Endothelial cell (in vitro differentiated cells): ENCODE measurements at regions not wholly inside any gene's neighbourhood (a gene's known extent, or its start where the extent isn't known, plus 50 kb on each side); places are given as distances from the start of the nearest gene placed in this dataset.

Experiments
- DNase-seq: peaks from one replicate; pipeline ENCODE4 v3.0.0; 2021; ENCODE audit warnings: low spot score
- H3K27ac Mint-ChIP-seq: one replicate; pipeline ENCODE4 v1.8.0; 2021; ENCODE audit warnings: mixed read lengths, inconsistent platforms; ENCODE audit not compliant: unreplicated experiment
- H3K27me3 Mint-ChIP-seq: one replicate; pipeline ENCODE4 v1.8.0; 2021; ENCODE audit warnings: mild to moderate bottlenecking, moderate library complexity, mixed read lengths, inconsistent platforms; ENCODE audit not compliant: unreplicated experiment
- H3K36me3 Mint-ChIP-seq: one replicate; pipeline ENCODE4 v1.8.0; 2021; ENCODE audit warnings: mild to moderate bottlenecking, low read depth, mixed read lengths, inconsistent platforms; ENCODE audit not compliant: unreplicated experiment
- H3K4me1 Mint-ChIP-seq: one replicate; pipeline ENCODE4 v1.8.0; 2021; ENCODE audit warnings: mild to moderate bottlenecking, mixed read lengths, inconsistent platforms; ENCODE audit not compliant: unreplicated experiment
- H3K4me3 Mint-ChIP-seq: one replicate; pipeline ENCODE4 v1.8.0; 2021; ENCODE audit warnings: mild to moderate bottlenecking, mixed read lengths, inconsistent platforms; ENCODE audit not compliant: unreplicated experiment
- H3K9me3 Mint-ChIP-seq: one replicate; pipeline ENCODE4 v1.8.0; 2021; ENCODE audit warnings: mixed read lengths, inconsistent platforms; ENCODE audit not compliant: unreplicated experiment
- TF ChIP-seq, protein P1 (sequence below): fragments of 200-600 bp; sonication (generic); IDR thresholded peaks from one replicate; pipeline ENCODE4 v1.5.0; 2021; ENCODE audit warnings: antibody characterized with exemption; ENCODE audit not compliant: unreplicated experiment

- no peak for DNase-seq
- H3K4me1 Mint-ChIP-seq: peaks cover 7% of the 10 kb centered on the region
- H3K36me3 Mint-ChIP-seq: no peaks in the 10 kb centered on the region
- no peak overlapping the region for H3K27ac Mint-ChIP-seq
- no peaks in the 10 kb centered on the region for H3K9me3 Mint-ChIP-seq
- TF ChIP-seq, protein P1, sequence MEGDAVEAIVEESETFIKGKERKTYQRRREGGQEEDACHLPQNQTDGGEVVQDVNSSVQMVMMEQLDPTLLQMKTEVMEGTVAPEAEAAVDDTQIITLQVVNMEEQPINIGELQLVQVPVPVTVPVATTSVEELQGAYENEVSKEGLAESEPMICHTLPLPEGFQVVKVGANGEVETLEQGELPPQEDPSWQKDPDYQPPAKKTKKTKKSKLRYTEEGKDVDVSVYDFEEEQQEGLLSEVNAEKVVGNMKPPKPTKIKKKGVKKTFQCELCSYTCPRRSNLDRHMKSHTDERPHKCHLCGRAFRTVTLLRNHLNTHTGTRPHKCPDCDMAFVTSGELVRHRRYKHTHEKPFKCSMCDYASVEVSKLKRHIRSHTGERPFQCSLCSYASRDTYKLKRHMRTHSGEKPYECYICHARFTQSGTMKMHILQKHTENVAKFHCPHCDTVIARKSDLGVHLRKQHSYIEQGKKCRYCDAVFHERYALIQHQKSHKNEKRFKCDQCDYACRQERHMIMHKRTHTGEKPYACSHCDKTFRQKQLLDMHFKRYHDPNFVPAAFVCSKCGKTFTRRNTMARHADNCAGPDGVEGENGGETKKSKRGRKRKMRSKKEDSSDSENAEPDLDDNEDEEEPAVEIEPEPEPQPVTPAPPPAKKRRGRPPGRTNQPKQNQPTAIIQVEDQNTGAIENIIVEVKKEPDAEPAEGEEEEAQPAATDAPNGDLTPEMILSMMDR: no peak
- no peak overlapping the region for H3K4me3 Mint-ChIP-seq
- H3K27me3 Mint-ChIP-seq: no peaks in the 10 kb centered on the region
Observed at GRCh38 chr5:33074548-33074947, 363.4 kb downstream of the NPR3 start.

DNA sequence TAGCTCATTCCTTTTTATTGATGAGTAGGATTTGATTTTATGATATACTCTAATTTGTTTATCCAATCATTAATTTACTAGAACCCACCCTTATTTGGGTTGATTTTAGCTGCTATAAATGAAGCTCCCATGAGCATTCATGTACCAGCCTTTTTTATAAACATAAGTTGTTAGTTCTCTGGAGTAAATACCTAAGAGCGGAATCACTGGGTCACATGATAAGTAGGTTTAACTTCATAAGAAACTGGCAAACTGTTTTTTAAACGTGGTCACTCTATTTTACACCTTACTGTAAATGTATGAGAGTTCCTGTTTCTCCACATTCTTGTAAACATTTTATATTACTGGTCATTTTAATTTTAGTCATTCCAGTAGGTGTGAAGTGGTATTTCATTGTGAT, 364.6 kb downstream of the NPR3 start:
- TF ChIP-seq, protein P1: no peak
- H3K4me1 Mint-ChIP-seq: peaks cover 4% of the 10 kb centered on the region
- no peak for DNase-seq
- no peaks in the 10 kb centered on the region for H3K36me3 Mint-ChIP-seq
- no peaks in the 10 kb centered on the region for H3K9me3 Mint-ChIP-seq
- no peaks in the 10 kb centered on the region for H3K27me3 Mint-ChIP-seq
- H3K27ac Mint-ChIP-seq: no peak overlapping the region
- H3K4me3 Mint-ChIP-seq: no peak overlapping the region

GRCh38 chr5:33079548-33079947, 361.2 kb upstream of the TARS1 start:
- H3K36me3 Mint-ChIP-seq: no peaks in the 10 kb centered on the region
- no peak overlapping the region for H3K27ac Mint-ChIP-seq
- peaks cover 5% of the 10 kb centered on the region for H3K27me3 Mint-ChIP-seq
- no peak overlapping the region for H3K4me3 Mint-ChIP-seq
- no peaks in the 10 kb centered on the region for H3K9me3 Mint-ChIP-seq
- TF ChIP-seq, protein P1: no peak
- peaks cover 4% of the 10 kb centered on the region for H3K4me1 Mint-ChIP-seq
- DNase-seq: no peak

- no peak overlapping the region for H3K27ac Mint-ChIP-seq
- no peaks in the 10 kb centered on the region for H3K9me3 Mint-ChIP-seq
- peaks cover 5% of the 10 kb centered on the region for H3K27me3 Mint-ChIP-seq
- no peaks in the 10 kb centered on the region for H3K4me1 Mint-ChIP-seq
- TF ChIP-seq, protein P1: no peak
- no peak overlapping the region for H3K4me3 Mint-ChIP-seq
- H3K36me3 Mint-ChIP-seq: no peaks in the 10 kb centered on the region
- DNase-seq: no peak
Observed at GRCh38 chr5:33080287-33080686, 360.5 kb upstream of the TARS1 start.

DNA sequence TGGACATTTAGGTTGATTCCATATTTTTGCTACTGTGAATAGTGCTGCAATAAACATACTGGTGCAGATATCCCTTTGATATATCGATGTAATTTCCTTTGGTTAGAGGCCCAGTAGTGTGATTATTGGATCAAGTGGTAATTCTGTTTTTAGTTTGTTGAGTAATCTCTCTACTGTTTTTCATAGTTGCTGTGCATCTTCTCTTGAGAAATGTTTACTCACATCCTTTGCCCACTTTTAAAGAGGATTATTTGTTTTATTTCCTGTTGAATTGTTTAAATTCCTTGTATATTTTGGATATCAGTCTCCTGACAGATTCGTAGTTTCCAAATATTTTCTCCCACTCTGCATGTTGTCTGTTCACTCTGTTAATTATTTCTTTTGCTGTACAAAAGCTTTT, 352.6 kb upstream of the TARS1 start:
- Mint-ChIP-seq H3K4me1 (no peaks in the 10 kb centered on the region), H3K36me3 (no peaks in the 10 kb centered on the region), H3K9me3 (no peaks in the 10 kb centered on the region), H3K27me3 (peaks cover 4% of the 10 kb centered on the region), H3K27ac (no peak overlapping the region), H3K4me3 (no peak overlapping the region)
- TF ChIP-seq, protein P1: no peak
- no peak for DNase-seq
